OCI-LY1 (cell line): ENCODE measurements at regions not wholly inside any gene's neighbourhood (a gene's known extent, or its start where the extent isn't known, plus 50 kb on each side); places are given as distances from the start of the nearest gene placed in this dataset.

Experiments
- H2AFZ ChIP-seq: fragments of 200-600 bp; sonication (generic), shearing (Covaris generic); 2 replicates; pipeline ENCODE4 v1.6.0; 2014; ENCODE audit warnings: antibody characterized with exemption, mild to moderate bottlenecking, low read length
- H3F3A ChIP-seq: fragments of 200-600 bp; sonication (generic), shearing (Covaris generic); 2 replicates; pipeline ENCODE4 v1.6.0; 2014; ENCODE audit warnings: mild to moderate bottlenecking, antibody characterized with exemption, low read length, moderate library complexity; ENCODE audit not compliant: insufficient read depth
- H3K27ac ChIP-seq: fragments of 200-600 bp; sonication (generic); 2 replicates; pipeline ENCODE4 v1.5.1; 2014; ENCODE audit warnings: low read length, mixed run types, mild to moderate bottlenecking, low read depth; ENCODE audit not compliant: poor library complexity, severe bottlenecking
- H3K27me3 ChIP-seq: fragments of 200-600 bp; sonication (generic); 2 replicates; pipeline ENCODE4 v1.6.0; 2014; ENCODE audit warnings: antibody characterized with exemption, mild to moderate bottlenecking, low read length, moderate library complexity; ENCODE audit not compliant: insufficient read depth
- H3K36me3 ChIP-seq: fragments of 200-600 bp; sonication (generic); 2 replicates; pipeline ENCODE4 v1.6.1; 2014; ENCODE audit warnings: mild to moderate bottlenecking, antibody characterized with exemption, low read length, moderate library complexity, mixed read lengths; ENCODE audit not compliant: insufficient read depth
- H3K4me1 ChIP-seq: fragments of 200-600 bp; sonication (generic); 2 replicates; pipeline ENCODE4 v1.5.1; 2014; ENCODE audit warnings: mild to moderate bottlenecking, low read length, moderate library complexity; ENCODE audit not compliant: insufficient read depth, severe bottlenecking
- H3K4me2 ChIP-seq: fragments of 200-600 bp; sonication (generic), shearing (Covaris generic); 2 replicates; pipeline ENCODE4 v1.6.1; 2014; ENCODE audit warnings: low read length
- H3K4me3 ChIP-seq: fragments of 200-600 bp; sonication (generic); 2 replicates; pipeline ENCODE4 v1.5.1; 2014; ENCODE audit warnings: low read length, low read depth, mild to moderate bottlenecking, mixed read lengths; ENCODE audit not compliant: poor library complexity, severe bottlenecking
- H3K79me2 ChIP-seq: fragments of 200-600 bp; shearing (Covaris generic); 2 replicates; pipeline ENCODE4 v1.6.1; 2016; ENCODE audit warnings: mixed run types, low read length, mixed read lengths; ENCODE audit not compliant: insufficient read depth
- H3K9ac ChIP-seq: fragments of 200-600 bp; sonication (generic), shearing (Covaris generic); 2 replicates; pipeline ENCODE4 v1.6.1; 2014; ENCODE audit warnings: mild to moderate bottlenecking, low read length, mixed read lengths
- H3K9me2 ChIP-seq: fragments of 200-600 bp; sonication (generic), shearing (Covaris generic); 2 replicates; pipeline ENCODE4 v1.6.1; 2014; ENCODE audit warnings: low read depth, mild to moderate bottlenecking, low read length, mixed read lengths
- H3K9me3 ChIP-seq: fragments of 200-600 bp; shearing (Covaris generic); 2 replicates; pipeline ENCODE4 v1.6.1; 2014; ENCODE audit warnings: low read length, mixed read lengths
- H4K20me1 ChIP-seq: fragments of 200-600 bp; sonication (generic), shearing (Covaris generic); 2 replicates; pipeline ENCODE4 v1.6.0; 2016; ENCODE audit warnings: mild to moderate bottlenecking, low read length; ENCODE audit not compliant: insufficient read depth
- CTCF ChIP-seq: fragments of 200-600 bp; sonication (generic), shearing (Covaris generic); IDR thresholded peaks from 2 replicates; pipeline ENCODE4 v1.5.1; 2017; ENCODE audit warnings: mild to moderate bottlenecking, antibody characterized with exemption, low read length, moderate library complexity, mixed read lengths
- EZH2 ChIP-seq: fragments of 200-600 bp; sonication (generic), shearing (Covaris generic); IDR thresholded peaks from 2 replicates; pipeline ENCODE4 v1.8.0; 2017; ENCODE audit warnings: borderline replicate concordance, mixed run types, mild to moderate bottlenecking, antibody characterized with exemption, low read length, moderate library complexity, mixed read lengths

DNA sequence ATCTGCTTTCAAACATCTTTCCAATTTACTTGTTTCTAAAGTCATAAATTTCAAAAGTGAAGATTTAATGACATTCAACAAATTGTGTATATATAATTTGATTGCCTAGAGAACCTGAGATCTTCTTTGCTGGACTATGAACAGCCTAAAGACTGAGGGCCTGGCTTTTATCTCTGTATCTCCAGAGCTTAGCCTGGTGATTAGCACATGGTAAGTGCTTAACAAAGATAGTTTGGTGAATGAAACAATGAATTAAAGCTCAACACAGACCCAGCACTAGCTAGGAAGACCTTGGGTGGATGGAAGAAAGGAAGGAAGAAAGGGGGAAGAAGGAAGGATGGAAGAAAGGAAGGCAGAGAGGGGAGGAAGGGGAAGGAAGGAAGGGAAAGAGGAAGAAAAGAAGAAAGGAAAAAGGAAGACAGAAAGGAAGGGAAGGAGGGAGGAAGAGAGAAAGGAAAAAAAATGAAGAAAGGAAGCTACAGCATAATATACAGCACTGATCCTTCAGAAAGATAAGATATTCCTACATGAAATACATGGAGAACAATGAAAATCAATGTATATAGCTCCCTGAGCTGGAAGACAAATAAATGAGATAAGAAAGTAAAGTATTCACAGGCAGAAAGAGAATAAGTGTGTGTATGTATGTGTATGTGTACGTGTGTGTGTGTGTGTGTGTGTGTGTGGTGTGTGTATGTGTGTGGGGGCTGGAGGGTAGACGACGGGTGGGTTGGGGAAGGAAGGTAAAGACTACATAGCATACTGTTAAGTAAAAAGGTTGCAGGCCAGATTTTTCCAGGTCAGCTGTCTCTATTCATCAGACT lies 318.2 kb downstream of the TNS1 start:
- Histone ChIP-seq H4K20me1 (no peaks in the 10 kb centered on the region), H2AFZ (no peak overlapping the region), H3K79me2 (no peaks in the 10 kb centered on the region), H3F3A (no peaks in the 10 kb centered on the region), H3K4me3 (no peak overlapping the region), H3K4me2 (no peak overlapping the region), H3K36me3 (no peaks in the 10 kb centered on the region), H3K9me2 (no peaks in the 10 kb centered on the region), H3K9ac (no peak overlapping the region), H3K9me3 (no peaks in the 10 kb centered on the region), H3K4me1 (no peaks in the 10 kb centered on the region), H3K27ac (no peak overlapping the region), H3K27me3 (no peaks in the 10 kb centered on the region)
- TF ChIP-seq CTCF (no peak), EZH2 (no peak)

GRCh38 chr2:217683106-217683870 lies 319.5 kb downstream of the TNS1 start:
- no peak for TF ChIP-seq CTCF
- Histone ChIP-seq H3K4me3 (no peak overlapping the region), H3K9me3 (no peaks in the 10 kb centered on the region), H3K79me2 (no peaks in the 10 kb centered on the region), H3K27ac (no peak overlapping the region), H2AFZ (no peak overlapping the region), H3F3A (no peaks in the 10 kb centered on the region), H3K9me2 (no peaks in the 10 kb centered on the region), H3K9ac (no peak overlapping the region), H3K4me2 (no peak overlapping the region), H4K20me1 (no peaks in the 10 kb centered on the region), H3K36me3 (no peaks in the 10 kb centered on the region), H3K4me1 (no peaks in the 10 kb centered on the region), H3K27me3 (no peaks in the 10 kb centered on the region)

DNA sequence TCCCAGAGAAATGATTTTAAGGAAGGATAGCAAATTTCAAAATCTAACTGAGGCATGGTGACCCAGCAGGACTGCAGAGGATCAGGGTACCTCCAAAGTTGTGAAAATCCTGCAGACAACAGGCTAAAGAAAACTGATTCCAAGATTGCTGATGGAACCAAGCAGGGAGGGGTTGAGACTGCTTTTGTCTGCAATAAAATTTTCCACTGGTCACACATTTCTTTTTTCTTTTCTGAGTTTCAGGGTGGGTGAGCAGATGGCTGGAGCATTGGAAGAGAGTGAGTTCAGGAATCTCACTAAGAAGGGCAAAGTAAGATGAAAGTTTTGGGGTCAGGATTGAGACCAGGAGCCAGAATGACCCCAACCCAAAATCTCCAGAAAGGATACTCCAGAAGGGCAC lies 321.0 kb downstream of the TNS1 start:
- TF ChIP-seq EZH2 (no peak), CTCF (no peak)
- no peaks in the 10 kb centered on the region for H3K79me2 ChIP-seq
- H3K4me3 ChIP-seq: no peak overlapping the region
- no peaks in the 10 kb centered on the region for H4K20me1 ChIP-seq
- no peaks in the 10 kb centered on the region for H3K36me3 ChIP-seq
- no peak overlapping the region for H2AFZ ChIP-seq
- H3F3A ChIP-seq: no peaks in the 10 kb centered on the region
- no peak overlapping the region for H3K27ac ChIP-seq
- no peaks in the 10 kb centered on the region for H3K4me1 ChIP-seq
- no peaks in the 10 kb centered on the region for H3K9me3 ChIP-seq
- H3K9ac ChIP-seq: no peak overlapping the region
- H3K4me2 ChIP-seq: no peak overlapping the region
- H3K9me2 ChIP-seq: no peaks in the 10 kb centered on the region
- no peaks in the 10 kb centered on the region for H3K27me3 ChIP-seq
